PC-3 (cell line): ENCODE measurements at regions not wholly inside any gene's neighbourhood (a gene's known extent, or its start where the extent isn't known, plus 50 kb on each side); places are given as distances from the start of the nearest gene placed in this dataset.

Source experiments
- EZH2 ChIP-seq: fragments of 300-600 bp; sonication (generic); IDR thresholded peaks from one replicate; pipeline ENCODE4 v1.6.1; 2017; ENCODE audit warnings: antibody characterized with exemption, mild to moderate bottlenecking, low read length; ENCODE audit not compliant: unreplicated experiment
- EZH2phosphoT487 ChIP-seq: fragments of 300-600 bp; sonication (generic); IDR thresholded peaks from 2 replicates; pipeline ENCODE4 v1.6.1; 2018; ENCODE audit warnings: mild to moderate bottlenecking, antibody characterized with exemption, low read length, borderline replicate concordance
- TF ChIP-seq, protein P1 (sequence below): fragments of 300-600 bp; sonication (generic); conservative IDR thresholded peaks from 2 replicates; pipeline ENCODE4 v1.5.1; 2017; ENCODE audit warnings: antibody characterized with exemption, low read depth, mild to moderate bottlenecking, low read length

DNA sequence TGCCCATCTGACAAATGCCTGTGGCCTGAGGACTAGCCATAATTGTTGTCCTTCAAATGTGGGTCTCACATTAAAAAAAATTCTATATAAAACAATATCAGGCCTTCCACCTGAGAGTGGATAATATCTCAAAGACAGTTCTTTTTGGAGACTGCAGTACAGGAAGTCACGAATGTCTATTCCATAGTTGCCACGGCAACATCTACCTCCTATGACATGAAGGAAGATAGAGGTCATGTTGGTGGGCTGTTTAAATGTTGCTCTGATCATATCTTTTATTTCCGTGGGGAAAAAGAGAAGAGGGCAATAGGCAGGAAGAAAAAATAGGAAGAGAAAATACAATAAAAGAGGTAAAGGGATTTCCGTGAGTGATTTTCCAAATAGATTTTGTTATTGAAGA, 151.8 kb downstream of the ARL6IP6 start:
- no peak for TF ChIP-seq EZH2phosphoT487
- TF ChIP-seq, protein P1, sequence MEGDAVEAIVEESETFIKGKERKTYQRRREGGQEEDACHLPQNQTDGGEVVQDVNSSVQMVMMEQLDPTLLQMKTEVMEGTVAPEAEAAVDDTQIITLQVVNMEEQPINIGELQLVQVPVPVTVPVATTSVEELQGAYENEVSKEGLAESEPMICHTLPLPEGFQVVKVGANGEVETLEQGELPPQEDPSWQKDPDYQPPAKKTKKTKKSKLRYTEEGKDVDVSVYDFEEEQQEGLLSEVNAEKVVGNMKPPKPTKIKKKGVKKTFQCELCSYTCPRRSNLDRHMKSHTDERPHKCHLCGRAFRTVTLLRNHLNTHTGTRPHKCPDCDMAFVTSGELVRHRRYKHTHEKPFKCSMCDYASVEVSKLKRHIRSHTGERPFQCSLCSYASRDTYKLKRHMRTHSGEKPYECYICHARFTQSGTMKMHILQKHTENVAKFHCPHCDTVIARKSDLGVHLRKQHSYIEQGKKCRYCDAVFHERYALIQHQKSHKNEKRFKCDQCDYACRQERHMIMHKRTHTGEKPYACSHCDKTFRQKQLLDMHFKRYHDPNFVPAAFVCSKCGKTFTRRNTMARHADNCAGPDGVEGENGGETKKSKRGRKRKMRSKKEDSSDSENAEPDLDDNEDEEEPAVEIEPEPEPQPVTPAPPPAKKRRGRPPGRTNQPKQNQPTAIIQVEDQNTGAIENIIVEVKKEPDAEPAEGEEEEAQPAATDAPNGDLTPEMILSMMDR: no peak
- no peak for TF ChIP-seq EZH2
